Left cardiac atrium (tissue), 4 donors: ENCODE measurements at regions not wholly inside any gene's neighbourhood (a gene's known extent, or its start where the extent isn't known, plus 50 kb on each side); places are given as distances from the start of the nearest gene placed in this dataset.
A peak's percentile ranks its signal among the peaks of the same experiment; 100 is the strongest.

Experiments used
- ATAC-seq, 2 donors: fragments of 200-7000 bp; cut with Tn5 transposase; one replicate each; pipeline ENCODE4 v1.9.1; 2020; ENCODE audit warnings: mild to moderate bottlenecking in 2 of 2, moderate library complexity in 2 of 2
- DNase-seq: peaks from one replicate; pipeline ENCODE4 v3.0.0-alpha.2; 2020
- intact Hi-C, 2 donors: fragments of 100-400 bp; cut with DNase I; formaldehyde crosslinking; loops; one replicate each; pipeline versions ENCODE4 v1.14.1 to v1.15.1; 2022 to 2023
- donor health status: DM: no; HTN: yes; CAD: no.
- donor health status: DM: no; HTN: yes; CAD: no; lungs with severe emphysema.
- donor health status: DM: yes; HTN: yes; CAD: no.
- donor health status: Dilated cardiomyopathy.

GRCh38 chr17:77594416-77595209, 363.9 kb upstream of the TNRC6C start:
- intact Hi-C loops, result no loop called here
- DNase-seq (no peak), ATAC-seq (no peak)

GRCh38 chr17:77596491-77597417, 361.7 kb upstream of the TNRC6C start:
- ATAC-seq (no peak), DNase-seq (no peak)
- intact Hi-C loops, result no loop called here

- intact Hi-C loops, result no loop called here
- ATAC-seq (no peak), DNase-seq (no peak)
Measured at GRCh38 chr17:77597418-77598240, 360.9 kb upstream of the TNRC6C start.

GRCh38 chr17:77598241-77598620, 360.3 kb upstream of the TNRC6C start:
- no peak for ATAC-seq
- no peak for DNase-seq
- intact Hi-C loops, result no loop called here

- ATAC-seq (no peak), DNase-seq (no peak)
- intact Hi-C loops, result loop anchor here (2.0 to 10.0 kb wide), 3 partner anchors 57 to 95 kb away; no protein-coding TSS in a partner anchor
Measured at GRCh38 chr17:77599699-77600098, 358.8 kb upstream of the TNRC6C start.

- DNase-seq (no peak), ATAC-seq (no peak)
- intact Hi-C loops, result loop anchor here (2.0 to 10.0 kb wide), 3 partner anchors 58 to 94 kb away; no protein-coding TSS in a partner anchor
Measured at GRCh38 chr17:77600346-77600745, 358.2 kb upstream of the TNRC6C start.

GRCh38 chr17:77601054-77601979, 357.2 kb upstream of the TNRC6C start:
- ATAC-seq (peak; percentile 45 to 81), DNase-seq (peak; percentile 76)
- intact Hi-C loops, result loop anchor here (2.0 to 10.0 kb wide), 3 partner anchors 59 to 93 kb away; no protein-coding TSS in a partner anchor

- peak; percentile 82 for DNase-seq
- intact Hi-C loops, result loop anchor here (2.0 to 10.0 kb wide), 3 partner anchors 75 to 133 kb away; no protein-coding TSS in a partner anchor
- peak; percentile 90 to 95 for ATAC-seq
Measured at GRCh38 chr17:77602062-77602746, 356.3 kb upstream of the TNRC6C start.

- intact Hi-C loops, result loop anchor here (2.0 to 10.0 kb wide), 3 partner anchors 74 to 132 kb away; no protein-coding TSS in a partner anchor
- ATAC-seq (peak in 1 of 2 donors; percentile 5), DNase-seq (no peak)
Measured at GRCh38 chr17:77602883-77603640, 355.4 kb upstream of the TNRC6C start.

- DNase-seq (no peak), ATAC-seq (no peak)
- intact Hi-C loops, result loop anchor here (5.0 to 10.0 kb wide), 2 partner anchors 73 to 90 kb away; no protein-coding TSS in a partner anchor
Measured at GRCh38 chr17:77604301-77604972, 354.1 kb upstream of the TNRC6C start.

- intact Hi-C loops, result loop anchor here (5.0 to 10.0 kb wide), 2 partner anchors 72 to 90 kb away; no protein-coding TSS in a partner anchor
- ATAC-seq (no peak), DNase-seq (no peak)
Measured at GRCh38 chr17:77604973-77605313, 353.6 kb upstream of the TNRC6C start.

GRCh38 chr17:77606146-77606864, 352.2 kb upstream of the TNRC6C start:
- ATAC-seq (no peak), DNase-seq (no peak)
- intact Hi-C loops, result loop anchor here in 1 of 2 donors (10.0 kb wide), 1 partner anchor 88 kb away; no protein-coding TSS in a partner anchor

GRCh38 chr17:77606865-77607210, 351.7 kb upstream of the TNRC6C start:
- DNase-seq (no peak), ATAC-seq (no peak)
- intact Hi-C loops, result loop anchor here in 1 of 2 donors (10.0 kb wide), 1 partner anchor 88 kb away; no protein-coding TSS in a partner anchor

GRCh38 chr17:77607606-77608005, 350.9 kb upstream of the TNRC6C start:
- DNase-seq (no peak), ATAC-seq (no peak)
- intact Hi-C loops, result loop anchor here in 1 of 2 donors (10.0 kb wide), 1 partner anchor 87 kb away; no protein-coding TSS in a partner anchor

- no peak for DNase-seq
- intact Hi-C loops, result loop anchor here in 1 of 2 donors (10.0 kb wide), 1 partner anchor 86 kb away; no protein-coding TSS in a partner anchor
Measured at GRCh38 chr17:77608431-77608830, 350.1 kb upstream of the TNRC6C start.

More at GRCh38 chr17:77608431-77608830, 350.1 kb upstream of the TNRC6C start:
- no peak for ATAC-seq
